Gastroesophageal sphincter (tissue), 3 donors: ENCODE measurements at regions not wholly inside any gene's neighbourhood (a gene's known extent, or its start where the extent isn't known, plus 50 kb on each side); places are given as distances from the start of the nearest gene placed in this dataset.

Experiments
- CTCF ChIP-seq, 4 experiments: fragments of 200-600 bp in 2 of 4; fragments of 450-650 bp in 2 of 4; sonication (generic) in 1 of 4; IDR thresholded peaks; one replicate each; pipeline ENCODE4 v1.5.1; 2017 to 2019; ENCODE audit warnings: antibody characterized with exemption in 4 of 4, mild to moderate bottlenecking in 2 of 4, moderate library complexity in 2 of 4
- EP300 ChIP-seq: sonication (generic); formaldehyde crosslinking; IDR thresholded peaks from one replicate; pipeline ENCODE4 v1.6.1; 2017; ENCODE audit warnings: antibody characterized with exemption, mild to moderate bottlenecking
- POLR2A ChIP-seq, 2 donors: fragments of 450-650 bp; IDR thresholded peaks; one replicate each; pipeline ENCODE4 v1.6.1; 2017; ENCODE audit warnings: antibody characterized with exemption in 2 of 2, mild to moderate bottlenecking in 2 of 2, moderate library complexity in 1 of 2
- POLR2AphosphoS5 ChIP-seq: sonication (generic); formaldehyde crosslinking; IDR thresholded peaks from one replicate; pipeline ENCODE4 v1.6.1; 2017; ENCODE audit warnings: antibody characterized with exemption

- TF ChIP-seq POLR2AphosphoS5 (no peak), CTCF (IDR thresholded peaks at IDR 0.05) (no peak), POLR2A (IDR thresholded peaks at IDR 0.05) (no peak), EP300 (no peak)
Observed at GRCh38 chr16:26747760-26748159, 319.0 kb upstream of the C16orf82 start.
